Caco-2 (cell line): ENCODE measurements at regions not wholly inside any gene's neighbourhood (a gene's known extent, or its start where the extent isn't known, plus 50 kb on each side); places are given as distances from the start of the nearest gene placed in this dataset.

Experiments used
- BruUV-seq: library from RNA; stranded (reverse); fragments of 400-500 nt; replicated peaks from 2 replicates; lab custom pipeline; 2021; lab: Mats Ljungman, UMichigan
- CTCF ChIA-PET: fragments of 300-600 bp; sonication (Branson Sonifier 250); formaldehyde crosslinking; loops from one replicate; lab custom pipeline; 2022; ENCODE audit warnings: antibody characterized with exemption; lab: Charles Lee
- POLR2A ChIA-PET: fragments of 300-600 bp; sonication (Branson Sonifier 250); formaldehyde crosslinking; loops from one replicate; lab custom pipeline; 2022; ENCODE audit warnings: antibody characterized with exemption; lab: Charles Lee
- DNase-seq, 2 experiments: peaks; one replicate each; pipeline versions ENCODE4 v3.0.0 to v3.0.0-alpha.2; 2020 to 2022
- H3K27me3 ChIP-seq: replicated peaks from 2 replicates; pipeline ENCODE4 v1.6.0; 2011; ENCODE audit warnings: low read length; ENCODE audit not compliant: control insufficient read depth, insufficient read depth
- H3K36me3 ChIP-seq: 2 replicates; pipeline ENCODE4 v1.5.1; 2011; ENCODE audit warnings: low read length; ENCODE audit not compliant: control insufficient read depth, insufficient read depth
- H3K4me1 ChIP-seq: fragments of 250-450 bp; sonication (Bioruptor Pico); 2 replicates; pipeline ENCODE4 v1.5.1; 2020; ENCODE audit warnings: mild to moderate bottlenecking
- H3K4me3 ChIP-seq: 2 replicates; pipeline ENCODE4 v1.5.1; 2011; ENCODE audit warnings: low read depth, mild to moderate bottlenecking, control low read depth, low read length
- H3K9me3 ChIP-seq: fragments of 250-450 bp; sonication (Bioruptor Pico); 2 replicates; pipeline ENCODE4 v1.5.1; 2020; ENCODE audit warnings: mild to moderate bottlenecking, moderate library complexity
- H3K27ac Mint-ChIP-seq: one replicate; pipeline ENCODE4 v1.8.0; 2022; ENCODE audit warnings: mixed read lengths; ENCODE audit not compliant: unreplicated experiment
- H3K27me3 Mint-ChIP-seq: one replicate; pipeline ENCODE4 v1.8.0; 2022; ENCODE audit warnings: mixed read lengths; ENCODE audit not compliant: insufficient read depth, unreplicated experiment
- H3K36me3 Mint-ChIP-seq: one replicate; pipeline ENCODE4 v1.8.0; 2022; ENCODE audit warnings: mild to moderate bottlenecking, mixed read lengths; ENCODE audit not compliant: insufficient read depth, unreplicated experiment
- H3K4me1 Mint-ChIP-seq: one replicate; pipeline ENCODE4 v1.8.0; 2022; ENCODE audit warnings: low read depth, mixed read lengths; ENCODE audit not compliant: unreplicated experiment
- H3K4me3 Mint-ChIP-seq: one replicate; pipeline ENCODE4 v1.8.0; 2022; ENCODE audit warnings: mild to moderate bottlenecking, moderate library complexity, mixed read lengths; ENCODE audit not compliant: unreplicated experiment
- H3K9me3 Mint-ChIP-seq: one replicate; pipeline ENCODE4 v1.8.0; 2022; ENCODE audit warnings: mixed read lengths; ENCODE audit not compliant: unreplicated experiment
- intact Hi-C: fragments of 100-400 bp; cut with micrococcal nuclease; formaldehyde crosslinking; loops from one replicate; pipeline ENCODE4 v1.10.0; 2022; ENCODE audit not compliant: unreplicated experiment
- TF ChIP-seq, protein P1 (sequence below), 2 experiments: fragments of 200-600 bp in 1 of 2; IDR thresholded peaks; 1 replicate in 1 of 2; 2 replicates in 1 of 2; pipeline versions ENCODE4 v1.5.1 to v1.8.0; 2011 to 2022; ENCODE audit warnings: antibody characterized with exemption in 1 of 2, control low read depth in 1 of 2, inconsistent platforms in 1 of 2, low read depth in 1 of 2, low read length in 1 of 2, mild to moderate bottlenecking in 1 of 2, moderate library complexity in 1 of 2; ENCODE audit not compliant: insufficient read depth in 1 of 2, severe bottlenecking in 1 of 2, unreplicated experiment in 1 of 2

- Mint-ChIP-seq H3K27ac (no peak overlapping the region), H3K36me3 (no peaks in the 10 kb centered on the region), H3K4me1 (no peaks in the 10 kb centered on the region), H3K27me3 (peaks cover 18% of the 10 kb centered on the region), H3K9me3 (no peaks in the 10 kb centered on the region), H3K4me3 (no peak overlapping the region)
- no TSS peak for BruUV-seq
- ChIA-PET CTCF (no interaction called here), POLR2A (no interaction called here)
- TF ChIP-seq, protein P1, sequence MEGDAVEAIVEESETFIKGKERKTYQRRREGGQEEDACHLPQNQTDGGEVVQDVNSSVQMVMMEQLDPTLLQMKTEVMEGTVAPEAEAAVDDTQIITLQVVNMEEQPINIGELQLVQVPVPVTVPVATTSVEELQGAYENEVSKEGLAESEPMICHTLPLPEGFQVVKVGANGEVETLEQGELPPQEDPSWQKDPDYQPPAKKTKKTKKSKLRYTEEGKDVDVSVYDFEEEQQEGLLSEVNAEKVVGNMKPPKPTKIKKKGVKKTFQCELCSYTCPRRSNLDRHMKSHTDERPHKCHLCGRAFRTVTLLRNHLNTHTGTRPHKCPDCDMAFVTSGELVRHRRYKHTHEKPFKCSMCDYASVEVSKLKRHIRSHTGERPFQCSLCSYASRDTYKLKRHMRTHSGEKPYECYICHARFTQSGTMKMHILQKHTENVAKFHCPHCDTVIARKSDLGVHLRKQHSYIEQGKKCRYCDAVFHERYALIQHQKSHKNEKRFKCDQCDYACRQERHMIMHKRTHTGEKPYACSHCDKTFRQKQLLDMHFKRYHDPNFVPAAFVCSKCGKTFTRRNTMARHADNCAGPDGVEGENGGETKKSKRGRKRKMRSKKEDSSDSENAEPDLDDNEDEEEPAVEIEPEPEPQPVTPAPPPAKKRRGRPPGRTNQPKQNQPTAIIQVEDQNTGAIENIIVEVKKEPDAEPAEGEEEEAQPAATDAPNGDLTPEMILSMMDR (IDR thresholded peaks at IDR 0.05; ENCODE audit: insufficient read depth in 1 of 2, low read depth in 1 of 2, low read length in 1 of 2, severe bottlenecking in 1 of 2, unreplicated experiment in 1 of 2), result no peak
- intact Hi-C loops, result no loop called here
- H3K4me3 ChIP-seq, result no peak overlapping the region
- H3K36me3 ChIP-seq, result no peaks in the 10 kb centered on the region
- H3K27me3 ChIP-seq, result no peaks in the 10 kb centered on the region
- H3K9me3 ChIP-seq, result no peaks in the 10 kb centered on the region
- no peak for DNase-seq
- H3K4me1 ChIP-seq, result no peaks in the 10 kb centered on the region
Observed at GRCh38 chr11:121366038-121366437, 73.5 kb downstream of the SC5D start.

DNA sequence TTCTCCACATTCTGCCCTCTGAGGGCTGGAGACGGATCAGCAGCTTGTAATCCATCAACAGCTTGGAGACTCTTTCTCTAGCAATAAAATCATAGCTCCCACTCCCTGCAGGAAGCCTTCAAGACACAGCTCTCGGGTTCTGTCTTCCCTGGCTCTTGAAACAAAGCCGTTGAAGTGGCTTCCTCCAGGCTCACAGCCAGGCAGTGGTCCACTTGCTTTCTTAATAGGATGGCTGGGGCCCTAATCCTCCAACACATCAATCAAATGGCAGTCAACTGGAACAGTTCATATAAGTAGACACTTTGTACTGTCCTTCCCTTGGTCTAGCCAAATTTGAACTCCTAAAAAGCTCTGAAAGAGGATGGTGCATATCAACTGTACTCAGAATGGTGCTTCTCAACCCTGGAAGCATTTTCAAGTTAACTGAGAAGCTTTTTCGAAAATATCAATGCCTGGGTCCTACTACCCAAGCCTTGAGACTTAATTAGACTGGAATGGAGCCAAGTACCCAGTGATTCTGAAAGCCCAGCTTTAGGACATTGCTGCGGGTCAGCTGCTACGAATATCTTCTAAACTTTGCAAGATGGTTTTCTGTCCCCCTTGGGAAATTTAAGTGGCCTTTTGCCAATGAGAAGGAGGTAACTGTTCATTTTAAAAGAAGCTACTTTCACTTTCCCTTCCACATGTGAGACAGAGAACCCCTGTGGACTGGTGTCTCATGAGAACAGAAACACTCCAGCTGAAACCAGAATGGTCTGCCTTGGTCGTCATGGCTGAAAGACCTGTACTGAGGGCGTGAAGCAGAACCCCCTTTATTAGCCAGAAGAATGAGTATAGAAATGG is 74.7 kb downstream of the SC5D start:
- no peaks in the 10 kb centered on the region for H3K36me3 Mint-ChIP-seq
- no peaks in the 10 kb centered on the region for H3K4me1 ChIP-seq

DNA sequence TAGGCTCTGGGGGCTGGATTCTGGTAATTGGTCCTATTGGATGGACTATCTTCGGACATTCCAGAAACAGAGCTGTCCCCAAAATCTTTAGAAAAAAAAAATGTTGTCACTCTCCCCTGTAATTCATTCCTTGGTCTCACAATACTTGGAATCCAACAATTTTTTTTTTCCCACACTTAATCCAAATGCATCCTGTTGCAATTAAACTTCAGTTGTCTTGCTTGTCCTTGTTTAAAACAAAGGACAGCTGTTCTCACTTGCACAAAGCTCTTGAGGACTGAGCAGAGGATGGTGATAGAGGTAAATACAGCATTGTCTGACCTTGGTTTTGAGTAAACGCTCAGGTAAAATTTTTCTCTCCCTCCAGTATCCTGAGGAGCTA is 75.3 kb downstream of the SC5D start:
- no TSS peak for BruUV-seq
- Histone ChIP-seq H3K4me1 (no peaks in the 10 kb centered on the region), H3K4me3 (no peak overlapping the region), H3K9me3 (no peaks in the 10 kb centered on the region), H3K36me3 (no peaks in the 10 kb centered on the region), H3K27me3 (no peaks in the 10 kb centered on the region)
- no peak overlapping the region for H3K4me3 Mint-ChIP-seq
- H3K4me1 Mint-ChIP-seq, result no peaks in the 10 kb centered on the region
- ChIA-PET POLR2A (no interaction called here), CTCF (no interaction called here)
- H3K27me3 Mint-ChIP-seq, result peaks cover 18% of the 10 kb centered on the region
- H3K36me3 Mint-ChIP-seq, result no peaks in the 10 kb centered on the region
- no peak for DNase-seq
- H3K9me3 Mint-ChIP-seq, result no peaks in the 10 kb centered on the region
- H3K27ac Mint-ChIP-seq, result no peak overlapping the region
- TF ChIP-seq, protein P1 (IDR thresholded peaks at IDR 0.05; ENCODE audit: insufficient read depth in 1 of 2, low read depth in 1 of 2, low read length in 1 of 2, severe bottlenecking in 1 of 2, unreplicated experiment in 1 of 2), result no peak
- intact Hi-C loops, result no loop called here

More for the DNA sequence above, 74.7 kb downstream of the SC5D start:
- intact Hi-C loops, result no loop called here
- Mint-ChIP-seq H3K27me3 (peaks cover 18% of the 10 kb centered on the region), H3K4me1 (no peaks in the 10 kb centered on the region), H3K27ac (no peak overlapping the region), H3K4me3 (no peak overlapping the region), H3K9me3 (no peaks in the 10 kb centered on the region)
- ChIA-PET CTCF (no interaction called here), POLR2A (no interaction called here)
- Histone ChIP-seq H3K36me3 (no peaks in the 10 kb centered on the region), H3K4me3 (no peak overlapping the region), H3K9me3 (no peaks in the 10 kb centered on the region), H3K27me3 (no peaks in the 10 kb centered on the region)
- no peak for DNase-seq
- BruUV-seq, result no TSS peak
- TF ChIP-seq, protein P1 (IDR thresholded peaks at IDR 0.05; ENCODE audit: insufficient read depth in 1 of 2, low read depth in 1 of 2, low read length in 1 of 2, severe bottlenecking in 1 of 2, unreplicated experiment in 1 of 2), result no peak
